ENCODE measurements at regions not wholly inside any gene's neighbourhood (a gene's known extent, or its start where the extent isn't known, plus 50 kb on each side); places are given as distances from the start of the nearest gene placed in this dataset.

- Histone ChIP-seq H3K9ac (ENCODE audit: low read length) (no peak overlapping the region), H3K4me2 (ENCODE audit: low read length) (no peak overlapping the region), H3K4me3 (ENCODE audit: low read depth, low read length) (no peak overlapping the region), H3K18ac (ENCODE audit: low read length) (no peak overlapping the region), H3K4me1 (ENCODE audit: control insufficient read depth in 1 of 2, insufficient read depth in 2 of 2, low read length in 2 of 2) (no peaks in the 10 kb centered on the region), H3K9me3 (ENCODE audit: insufficient read depth, low read depth, low read length) (no peaks in the 10 kb centered on the region), H3K79me2 (ENCODE audit: control insufficient read depth, insufficient read depth, low read length, poor library complexity) (no peaks in the 10 kb centered on the region), H3K23ac (ENCODE audit: low read length) (no peak overlapping the region), H2BK5ac (ENCODE audit: low read depth, low read length, poor library complexity) (no peak overlapping the region), H2BK12ac (ENCODE audit: low read length) (no peak overlapping the region), H2AK5ac (ENCODE audit: low read length) (no peak overlapping the region), H3K4ac (ENCODE audit: low read depth, low read length) (no peak overlapping the region), H3K27me3 (ENCODE audit: insufficient read depth, low read length) (no peaks in the 10 kb centered on the region), H3K36me3 (ENCODE audit: control insufficient read depth in 1 of 2, insufficient read depth in 2 of 2, low read length in 2 of 2) (no peaks in the 10 kb centered on the region), H3K27ac (ENCODE audit: low read depth, low read length) (no peak overlapping the region), H2BK120ac (ENCODE audit: insufficient read depth, low read length, poor library complexity) (no peak overlapping the region), H3K14ac (ENCODE audit: low read length) (no peak overlapping the region), H4K91ac (ENCODE audit: low read depth, low read length) (no peak overlapping the region), H3K79me1 (ENCODE audit: low read length) (no peaks in the 10 kb centered on the region), H4K8ac (ENCODE audit: low read depth, low read length) (no peak overlapping the region), H4K12ac (ENCODE audit: low read depth, low read length) (no peak overlapping the region), H2AFZ (ENCODE audit: insufficient read depth, low read length, poor library complexity) (no peak overlapping the region)
- WGBS (ENCODE audit: extremely low coverage, insufficient coverage, insufficient read length) = no CpG with 5 or more reads among the region's 1 CpG
- DNase-seq = peak in 1 of 2 donors; percentile 27
Measured at GRCh38 chr11:112318184-112318591, 57.5 kb upstream of the PLET1 start.

DNA sequence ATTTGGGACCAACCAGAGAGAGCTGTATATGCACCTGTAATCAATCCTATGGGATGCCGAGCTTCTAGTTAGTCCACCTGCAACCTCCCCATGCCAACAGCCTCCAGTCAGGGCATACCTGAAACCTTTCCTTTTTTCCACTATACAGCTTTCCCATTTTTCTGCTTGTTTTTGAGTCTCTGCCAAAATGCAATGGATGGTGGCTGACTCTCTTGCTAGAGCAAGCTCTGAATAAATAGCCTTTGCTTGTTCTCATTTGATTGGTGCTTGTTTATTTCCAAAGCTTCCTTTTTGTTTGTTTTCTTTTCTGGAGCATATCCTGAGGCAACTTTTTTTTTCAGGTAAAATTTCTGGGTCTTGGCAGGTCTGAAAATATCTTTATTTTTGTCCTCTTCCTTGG, 58.0 kb upstream of the PLET1 start:
- no peak overlapping the region for H3K9ac ChIP-seq (ENCODE audit: low read length)
- H3K14ac ChIP-seq (ENCODE audit: low read length) = no peak overlapping the region
- H3K27ac ChIP-seq (ENCODE audit: low read depth, low read length) = no peak overlapping the region
- no peak overlapping the region for H3K23ac ChIP-seq (ENCODE audit: low read length)
- H4K8ac ChIP-seq (ENCODE audit: low read depth, low read length) = no peak overlapping the region
- H3K79me1 ChIP-seq (ENCODE audit: low read length) = no peaks in the 10 kb centered on the region
- H2AFZ ChIP-seq (ENCODE audit: insufficient read depth, low read length, poor library complexity) = no peak overlapping the region
- H3K18ac ChIP-seq (ENCODE audit: low read length) = no peak overlapping the region
- no CpG with 5 or more reads among the region's 1 CpG for WGBS (ENCODE audit: extremely low coverage, insufficient coverage, insufficient read length)
- H3K4me2 ChIP-seq (ENCODE audit: low read length) = no peak overlapping the region
- H3K27me3 ChIP-seq (ENCODE audit: insufficient read depth, low read length) = no peaks in the 10 kb centered on the region
- no peak overlapping the region for H2BK5ac ChIP-seq (ENCODE audit: low read depth, low read length, poor library complexity)
- no peaks in the 10 kb centered on the region for H3K79me2 ChIP-seq (ENCODE audit: control insufficient read depth, insufficient read depth, low read length, poor library complexity)
- no peaks in the 10 kb centered on the region for H3K4me1 ChIP-seq (ENCODE audit: control insufficient read depth in 1 of 2, insufficient read depth in 2 of 2, low read length in 2 of 2)
- no peaks in the 10 kb centered on the region for H3K9me3 ChIP-seq (ENCODE audit: insufficient read depth, low read depth, low read length)
- no peak overlapping the region for H2BK12ac ChIP-seq (ENCODE audit: low read length)
- no peak overlapping the region for H2BK120ac ChIP-seq (ENCODE audit: insufficient read depth, low read length, poor library complexity)
- H3K4ac ChIP-seq (ENCODE audit: low read depth, low read length) = no peak overlapping the region
- H3K36me3 ChIP-seq (ENCODE audit: control insufficient read depth in 1 of 2, insufficient read depth in 2 of 2, low read length in 2 of 2) = no peaks in the 10 kb centered on the region
- H2AK5ac ChIP-seq (ENCODE audit: low read length) = no peak overlapping the region
- no peak overlapping the region for H4K12ac ChIP-seq (ENCODE audit: low read depth, low read length)
- H3K4me3 ChIP-seq (ENCODE audit: low read depth, low read length) = no peak overlapping the region
- no peak for DNase-seq
- H4K91ac ChIP-seq (ENCODE audit: low read depth, low read length) = no peak overlapping the region

- H3K23ac ChIP-seq (ENCODE audit: low read length) = no peak overlapping the region
- no peak overlapping the region for H2BK12ac ChIP-seq (ENCODE audit: low read length)
- WGBS (ENCODE audit: extremely low coverage, insufficient coverage, insufficient read length) = no CpG with 5 or more reads among the region's 5 CpGs
- no peak overlapping the region for H2BK120ac ChIP-seq (ENCODE audit: insufficient read depth, low read length, poor library complexity)
- no peak overlapping the region for H3K9ac ChIP-seq (ENCODE audit: low read length)
- H3K14ac ChIP-seq (ENCODE audit: low read length) = no peak overlapping the region
- no peak overlapping the region for H3K4ac ChIP-seq (ENCODE audit: low read depth, low read length)
- no peak overlapping the region for H2AK5ac ChIP-seq (ENCODE audit: low read length)
- no peak overlapping the region for H3K4me3 ChIP-seq (ENCODE audit: low read depth, low read length)
- no peaks in the 10 kb centered on the region for H3K4me1 ChIP-seq (ENCODE audit: control insufficient read depth in 1 of 2, insufficient read depth in 2 of 2, low read length in 2 of 2)
- H3K27me3 ChIP-seq (ENCODE audit: insufficient read depth, low read length) = no peaks in the 10 kb centered on the region
- no peak overlapping the region for H3K18ac ChIP-seq (ENCODE audit: low read length)
- H2AFZ ChIP-seq (ENCODE audit: insufficient read depth, low read length, poor library complexity) = no peak overlapping the region
- no peak overlapping the region for H3K4me2 ChIP-seq (ENCODE audit: low read length)
- no peaks in the 10 kb centered on the region for H3K79me2 ChIP-seq (ENCODE audit: control insufficient read depth, insufficient read depth, low read length, poor library complexity)
- no peak for DNase-seq
- no peak overlapping the region for H2BK5ac ChIP-seq (ENCODE audit: low read depth, low read length, poor library complexity)
- H3K36me3 ChIP-seq (ENCODE audit: control insufficient read depth in 1 of 2, insufficient read depth in 2 of 2, low read length in 2 of 2) = no peaks in the 10 kb centered on the region
- H4K91ac ChIP-seq (ENCODE audit: low read depth, low read length) = no peak overlapping the region
- no peak overlapping the region for H4K8ac ChIP-seq (ENCODE audit: low read depth, low read length)
- H3K27ac ChIP-seq (ENCODE audit: low read depth, low read length) = no peak overlapping the region
- no peaks in the 10 kb centered on the region for H3K9me3 ChIP-seq (ENCODE audit: insufficient read depth, low read depth, low read length)
- H3K79me1 ChIP-seq (ENCODE audit: low read length) = no peaks in the 10 kb centered on the region
- no peak overlapping the region for H4K12ac ChIP-seq (ENCODE audit: low read depth, low read length)
Measured at GRCh38 chr11:112320668-112321067, 60.0 kb upstream of the PLET1 start.

GRCh38 chr11:112321501-112322172, 61.0 kb upstream of the PLET1 start:
- H3K18ac ChIP-seq (ENCODE audit: low read length) = no peak overlapping the region
- H2BK120ac ChIP-seq (ENCODE audit: insufficient read depth, low read length, poor library complexity) = no peak overlapping the region
- H3K27me3 ChIP-seq (ENCODE audit: insufficient read depth, low read length) = no peaks in the 10 kb centered on the region
- peak; percentile 17 to 20 for DNase-seq
- no peak overlapping the region for H3K4me3 ChIP-seq (ENCODE audit: low read depth, low read length)
- H3K79me2 ChIP-seq (ENCODE audit: control insufficient read depth, insufficient read depth, low read length, poor library complexity) = no peaks in the 10 kb centered on the region
- H3K27ac ChIP-seq (ENCODE audit: low read depth, low read length) = no peak overlapping the region
- no peak overlapping the region for H2AFZ ChIP-seq (ENCODE audit: insufficient read depth, low read length, poor library complexity)
- H3K4me2 ChIP-seq (ENCODE audit: low read length) = no peak overlapping the region
- H4K12ac ChIP-seq (ENCODE audit: low read depth, low read length) = no peak overlapping the region
- no peak overlapping the region for H3K23ac ChIP-seq (ENCODE audit: low read length)
- no peak overlapping the region for H4K8ac ChIP-seq (ENCODE audit: low read depth, low read length)
- no peak overlapping the region for H3K9ac ChIP-seq (ENCODE audit: low read length)
- no peak overlapping the region for H4K91ac ChIP-seq (ENCODE audit: low read depth, low read length)
- no peaks in the 10 kb centered on the region for H3K79me1 ChIP-seq (ENCODE audit: low read length)
- no CpG with 5 or more reads among the region's 8 CpGs for WGBS (ENCODE audit: extremely low coverage, insufficient coverage, insufficient read length)
- no peak overlapping the region for H2AK5ac ChIP-seq (ENCODE audit: low read length)
- H3K14ac ChIP-seq (ENCODE audit: low read length) = no peak overlapping the region
- no peak overlapping the region for H2BK12ac ChIP-seq (ENCODE audit: low read length)
- H3K9me3 ChIP-seq (ENCODE audit: insufficient read depth, low read depth, low read length) = no peaks in the 10 kb centered on the region
- no peaks in the 10 kb centered on the region for H3K4me1 ChIP-seq (ENCODE audit: control insufficient read depth in 1 of 2, insufficient read depth in 2 of 2, low read length in 2 of 2)
- no peak overlapping the region for H2BK5ac ChIP-seq (ENCODE audit: low read depth, low read length, poor library complexity)
- H3K4ac ChIP-seq (ENCODE audit: low read depth, low read length) = no peak overlapping the region
- H3K36me3 ChIP-seq (ENCODE audit: control insufficient read depth in 1 of 2, insufficient read depth in 2 of 2, low read length in 2 of 2) = no peaks in the 10 kb centered on the region

Measured in trophoblast cell (in vitro differentiated cells and primary cell).